Stimulated activated naive B cell treated with anti-CD40 and anti-IgM and Interleukin-4, amounts not matched to agents 10 μg/mL and 1 μg/mL and 100 μg/mL, for 72 hours (primary cell): ENCODE measurements at regions not wholly inside any gene's neighbourhood (a gene's known extent, or its start where the extent isn't known, plus 50 kb on each side); places are given as distances from the start of the nearest gene placed in this dataset.
A peak's percentile ranks its signal among the peaks of the same experiment; 100 is the strongest.

Source experiments
- ATAC-seq, 2 donors: fragments of 150-1000 bp; cut with Tn5 transposase; replicated peaks; 2 replicates each; pipeline ENCODE4 v1.10.0; 2021; ENCODE audit warnings: moderate library complexity in 1 of 2
- DNase-seq: peaks from one replicate; pipeline ENCODE4 v3.0.0; 2021
- H3K27ac Mint-ChIP-seq: one replicate; pipeline ENCODE4 v1.8.0; 2022; ENCODE audit warnings: mild to moderate bottlenecking, mixed read lengths
- H3K27me3 Mint-ChIP-seq, 2 donors: one replicate each; pipeline ENCODE4 v1.8.0; 2022; ENCODE audit warnings: mixed read lengths in 2 of 2
- H3K36me3 Mint-ChIP-seq, 2 donors: one replicate each; pipeline ENCODE4 v1.8.0; 2022; ENCODE audit warnings: mixed read lengths in 2 of 2, mild to moderate bottlenecking in 1 of 2
- H3K4me1 Mint-ChIP-seq, 2 donors: one replicate each; pipeline ENCODE4 v1.8.0; 2022; ENCODE audit warnings: mixed read lengths in 2 of 2, mild to moderate bottlenecking in 1 of 2
- H3K4me3 Mint-ChIP-seq, 2 donors: one replicate each; pipeline ENCODE4 v1.8.0; 2022; ENCODE audit warnings: mild to moderate bottlenecking in 2 of 2, mixed read lengths in 2 of 2, moderate library complexity in 1 of 2
- H3K9me3 Mint-ChIP-seq, 2 donors: one replicate each; pipeline ENCODE4 v1.8.0; 2022; ENCODE audit warnings: mixed read lengths in 2 of 2, mild to moderate bottlenecking in 1 of 2

- Mint-ChIP-seq H3K9me3 (peaks cover 6 to 7% of the 10 kb centered on the region in 2 donors), H3K4me3 (peak overlapping the region; percentile 36 to 54), H3K27ac (peak overlapping the region; percentile 87), H3K4me1 (peaks cover 28 to 44% of the 10 kb centered on the region in 2 donors), H3K27me3 (peaks cover 18 to 21% of the 10 kb centered on the region in 2 donors), H3K36me3 (peaks cover 6 to 8% of the 10 kb centered on the region in 2 donors)
- ATAC-seq (peak; percentile 33), DNase-seq (peak; percentile 38)
These were observed 314.4 kb downstream of the SHQ1 start for GRCh38 chr3:72533591-72534473.

GRCh38 chr3:72530426-72530825 lies 317.8 kb downstream of the SHQ1 start:
- Mint-ChIP-seq H3K27ac (no peak overlapping the region), H3K4me1 (peaks cover 13 to 20% of the 10 kb centered on the region in 2 donors), H3K27me3 (peaks cover 15 to 18% of the 10 kb centered on the region in 2 donors), H3K36me3 (peaks cover 6 to 8% of the 10 kb centered on the region in 2 donors), H3K9me3 (peaks cover 6 to 7% of the 10 kb centered on the region in 2 donors), H3K4me3 (no peak overlapping the region)
- ATAC-seq (no peak), DNase-seq (no peak)

GRCh38 chr3:72529081-72529480 lies 319.2 kb downstream of the SHQ1 start:
- Mint-ChIP-seq H3K27me3 (peaks cover 14 to 16% of the 10 kb centered on the region in 2 donors), H3K27ac (no peak overlapping the region), H3K9me3 (peaks cover 6 to 7% of the 10 kb centered on the region in 2 donors), H3K4me3 (no peak overlapping the region), H3K4me1 (peaks cover 13 to 15% of the 10 kb centered on the region in 2 donors), H3K36me3 (peaks cover 6 to 7% of the 10 kb centered on the region in 2 donors)
- DNase-seq (no peak), ATAC-seq (no peak)

DNA sequence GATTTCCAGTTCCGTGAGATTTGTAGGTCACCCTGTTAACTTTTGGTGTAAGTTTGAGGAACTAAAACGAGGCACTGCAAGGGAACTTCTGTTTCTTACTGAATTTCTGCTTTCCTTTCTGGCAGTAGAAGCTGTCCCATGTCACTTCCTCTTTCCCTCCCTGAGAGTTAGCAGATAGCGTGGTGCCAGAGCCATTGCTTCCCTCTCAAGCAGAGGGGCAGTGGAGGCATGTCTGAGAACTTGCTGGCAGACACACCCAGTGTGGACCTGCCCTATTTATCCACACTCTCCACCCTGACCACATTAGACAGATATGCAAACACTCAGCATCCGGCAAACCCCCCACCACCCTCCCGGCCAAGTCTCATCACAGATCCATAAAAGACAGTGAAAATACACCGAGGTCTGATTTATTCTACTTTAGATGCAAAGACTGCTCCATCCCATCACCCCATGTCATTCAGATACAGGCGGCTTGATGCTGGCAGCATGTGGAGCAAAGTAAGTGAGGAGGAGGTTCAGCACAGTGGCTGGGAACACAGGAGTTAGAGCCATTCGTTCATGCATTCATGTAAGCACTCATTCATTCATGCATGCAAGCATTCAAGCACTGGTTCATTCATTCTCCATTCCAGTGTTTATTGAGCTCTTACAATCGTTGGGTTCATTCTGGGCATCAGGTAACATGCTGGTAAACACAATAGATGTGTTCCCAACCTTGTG lies 324.7 kb downstream of the SHQ1 start:
- Mint-ChIP-seq H3K27me3 (no peaks in the 10 kb centered on the region), H3K4me3 (peak overlapping the region; percentile 71 to 75), H3K4me1 (peaks cover 39 to 49% of the 10 kb centered on the region in 2 donors), H3K9me3 (no peaks in the 10 kb centered on the region), H3K36me3 (no peaks in the 10 kb centered on the region), H3K27ac (peak overlapping the region; percentile 95)
- DNase-seq (peak; percentile 61), ATAC-seq (peak; percentile 90 to 96)

GRCh38 chr3:72520690-72521308 lies 327.4 kb downstream of the SHQ1 start:
- Mint-ChIP-seq H3K36me3 (no peaks in the 10 kb centered on the region), H3K27ac (peak overlapping the region; percentile 7), H3K4me1 (peaks cover 39 to 49% of the 10 kb centered on the region in 2 donors), H3K4me3 (no peak overlapping the region), H3K9me3 (no peaks in the 10 kb centered on the region), H3K27me3 (peaks cover 0 to 7% of the 10 kb centered on the region in 2 donors)
- DNase-seq = peak; percentile 52
- peak; percentile 69 to 78 for ATAC-seq

GRCh38 chr3:72519946-72520604 lies 328.2 kb downstream of the SHQ1 start:
- Mint-ChIP-seq H3K27me3 (peaks cover 0 to 11% of the 10 kb centered on the region in 2 donors), H3K27ac (peak overlapping the region; percentile 16), H3K9me3 (no peaks in the 10 kb centered on the region), H3K36me3 (no peaks in the 10 kb centered on the region), H3K4me1 (peaks cover 35 to 43% of the 10 kb centered on the region in 2 donors), H3K4me3 (no peak overlapping the region)
- no peak for ATAC-seq
- DNase-seq = no peak

- Mint-ChIP-seq H3K4me3 (no peak overlapping the region), H3K27me3 (peaks cover 0 to 11% of the 10 kb centered on the region in 2 donors), H3K27ac (no peak overlapping the region), H3K36me3 (no peaks in the 10 kb centered on the region), H3K9me3 (peaks cover 0 to 1% of the 10 kb centered on the region in 2 donors), H3K4me1 (peaks cover 24 to 31% of the 10 kb centered on the region in 2 donors)
- ATAC-seq = no peak
- DNase-seq = no peak
These were observed 330.3 kb downstream of the SHQ1 start for GRCh38 chr3:72517921-72518424.

- Mint-ChIP-seq H3K36me3 (no peaks in the 10 kb centered on the region), H3K27ac (no peak overlapping the region), H3K4me1 (peaks cover 18 to 25% of the 10 kb centered on the region in 2 donors), H3K27me3 (peaks cover 0 to 11% of the 10 kb centered on the region in 2 donors), H3K4me3 (no peak overlapping the region), H3K9me3 (peaks cover 0 to 1% of the 10 kb centered on the region in 2 donors)
- DNase-seq = no peak
- ATAC-seq = no peak
These were observed 330.9 kb downstream of the SHQ1 start for GRCh38 chr3:72517336-72517735.

DNA sequence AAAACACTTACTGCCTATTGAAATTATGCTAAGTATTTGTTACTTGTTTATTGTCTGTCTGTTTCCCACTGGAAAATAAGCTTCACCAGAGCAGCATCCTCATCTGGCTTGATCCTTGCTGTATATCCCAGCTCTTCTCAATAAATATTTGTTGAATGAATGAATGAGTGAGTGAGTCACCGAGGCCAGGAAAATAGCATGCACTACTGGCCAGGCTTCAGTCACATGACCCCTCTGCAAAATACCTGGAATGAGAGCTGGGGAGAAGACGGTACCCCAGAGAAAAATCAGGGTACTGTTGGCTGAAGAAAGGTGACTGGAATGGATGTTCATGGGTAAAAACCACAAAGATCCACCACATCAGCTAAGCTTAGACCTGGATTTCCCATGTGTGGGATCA lies 331.9 kb downstream of the SHQ1 start:
- H3K4me1 Mint-ChIP-seq = peaks cover 16% of the 10 kb centered on the region in 2 donors
- H3K27ac Mint-ChIP-seq = no peak overlapping the region
- no peak for DNase-seq
- H3K27me3 Mint-ChIP-seq = peaks cover 0 to 11% of the 10 kb centered on the region in 2 donors
- ATAC-seq = no peak
- H3K36me3 Mint-ChIP-seq = no peaks in the 10 kb centered on the region
- peaks cover 0 to 1% of the 10 kb centered on the region in 2 donors for H3K9me3 Mint-ChIP-seq
- H3K4me3 Mint-ChIP-seq = no peak overlapping the region

DNA sequence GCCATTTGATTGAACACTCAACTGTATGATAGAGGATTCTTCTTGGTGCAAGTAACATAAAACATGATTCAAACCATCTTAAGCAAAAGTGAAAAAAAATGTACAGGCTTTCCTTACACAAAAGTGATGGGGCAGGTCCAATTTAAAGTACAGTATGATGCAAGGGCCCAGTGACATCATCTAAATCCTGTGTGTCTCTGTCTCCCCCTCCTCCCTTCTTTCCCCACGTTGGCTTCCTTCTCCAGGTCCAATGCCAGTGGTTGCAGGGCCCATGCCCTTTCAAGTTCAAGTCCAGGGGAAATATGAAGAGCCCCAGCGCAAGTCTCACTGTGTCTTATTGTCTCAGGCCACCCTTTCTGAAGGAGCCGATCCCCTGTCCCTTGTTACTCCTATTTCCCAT lies 332.3 kb downstream of the SHQ1 start:
- Mint-ChIP-seq H3K9me3 (peaks cover 0 to 1% of the 10 kb centered on the region in 2 donors), H3K27me3 (peaks cover 0 to 11% of the 10 kb centered on the region in 2 donors), H3K27ac (no peak overlapping the region), H3K4me1 (peaks cover 12% of the 10 kb centered on the region in 2 donors), H3K4me3 (no peak overlapping the region), H3K36me3 (no peaks in the 10 kb centered on the region)
- DNase-seq = no peak
- no peak for ATAC-seq

- Mint-ChIP-seq H3K27ac (no peak overlapping the region), H3K4me3 (no peak overlapping the region), H3K4me1 (peaks cover 5 to 7% of the 10 kb centered on the region in 2 donors), H3K9me3 (peaks cover 0 to 1% of the 10 kb centered on the region in 2 donors), H3K27me3 (peaks cover 0 to 11% of the 10 kb centered on the region in 2 donors), H3K36me3 (no peaks in the 10 kb centered on the region)
- DNase-seq (no peak), ATAC-seq (no peak)
These were observed 333.0 kb downstream of the SHQ1 start for GRCh38 chr3:72515281-72515680.

DNA sequence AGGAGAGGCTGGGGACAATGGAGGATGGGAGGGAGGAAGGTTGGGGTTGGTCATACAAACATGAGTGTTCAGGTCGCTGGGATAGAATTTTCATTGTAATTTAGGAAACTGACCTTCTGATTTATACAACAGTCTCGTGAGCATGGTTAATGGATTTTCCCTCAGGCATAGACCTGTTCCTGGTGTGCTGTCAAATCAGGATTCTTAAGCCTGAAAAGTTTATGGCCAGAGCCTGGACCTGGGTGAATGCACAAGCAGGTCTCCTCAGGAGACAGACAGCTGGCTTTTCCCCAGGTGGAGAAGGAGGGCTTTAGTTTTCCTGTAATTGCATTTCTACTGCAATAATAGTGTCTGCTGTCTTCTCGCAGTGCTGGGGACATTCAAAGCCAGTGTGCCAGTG lies 338.0 kb downstream of the SHQ1 start:
- H3K4me3 Mint-ChIP-seq = no peak overlapping the region
- H3K36me3 Mint-ChIP-seq = no peaks in the 10 kb centered on the region
- no peak for ATAC-seq
- no peak overlapping the region for H3K27ac Mint-ChIP-seq
- no peak for DNase-seq
- peaks cover 0 to 5% of the 10 kb centered on the region in 2 donors for H3K4me1 Mint-ChIP-seq
- peaks cover 12 to 31% of the 10 kb centered on the region in 2 donors for H3K27me3 Mint-ChIP-seq
- H3K9me3 Mint-ChIP-seq = peaks cover 0 to 1% of the 10 kb centered on the region in 2 donors

GRCh38 chr3:72505539-72506405 lies 342.5 kb downstream of the SHQ1 start:
- Mint-ChIP-seq H3K9me3 (peaks cover 0 to 1% of the 10 kb centered on the region in 2 donors), H3K4me3 (no peak overlapping the region), H3K27me3 (peaks cover 18 to 38% of the 10 kb centered on the region in 2 donors), H3K4me1 (peaks cover 7 to 8% of the 10 kb centered on the region in 2 donors), H3K36me3 (no peaks in the 10 kb centered on the region), H3K27ac (no peak overlapping the region)
- peak in 1 of 2 donors; percentile 41 for ATAC-seq
- DNase-seq = no peak
